ENCODE measurements at regions not wholly inside any gene's neighbourhood (a gene's known extent, or its start where the extent isn't known, plus 50 kb on each side); places are given as distances from the start of the nearest gene placed in this dataset.
"Not testable (repeated sequence)": the region's sequence is repeated elsewhere in the genome, so short reads cannot be mapped to it uniquely, and the experiment has no call there.

DNA sequence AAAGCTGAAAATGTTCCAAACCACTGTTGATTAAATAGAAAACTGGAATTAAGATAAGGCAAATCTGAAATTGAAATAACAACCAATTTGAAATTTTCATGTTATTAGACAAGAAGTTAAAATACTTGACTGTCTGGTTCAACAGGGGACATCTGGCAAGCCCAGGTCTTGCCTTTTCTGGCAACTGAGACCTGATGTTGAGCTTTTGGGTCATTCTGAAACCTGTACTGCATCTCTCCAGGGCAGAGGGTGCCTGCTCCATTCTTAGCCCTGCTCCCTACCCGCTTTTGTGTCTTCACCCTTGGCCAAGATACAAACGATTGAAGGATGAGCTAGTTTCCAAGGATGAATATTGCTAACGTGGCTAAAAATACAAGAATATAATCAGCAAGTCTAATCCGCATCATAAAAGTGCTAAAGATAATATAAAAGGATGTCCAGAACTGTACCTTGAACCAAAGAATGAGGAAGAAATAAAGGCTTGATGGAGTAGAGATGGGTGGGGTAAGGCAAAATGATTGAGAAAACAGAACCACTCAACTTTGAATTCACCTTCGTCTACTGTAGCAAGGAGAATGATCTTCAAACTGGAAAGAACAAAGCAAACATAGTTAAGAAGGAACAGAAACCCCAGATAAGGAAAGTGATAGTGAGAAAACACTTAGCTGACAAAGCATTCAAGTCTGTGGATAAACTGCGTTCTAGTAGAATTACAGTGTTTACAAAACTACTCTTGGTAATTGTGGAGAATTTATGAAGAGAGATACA lies 109.8 kb upstream of the MAN1A1 start:
- DNase-seq: no peak

GRCh38 chr6:119454714-119455113 lies 105.2 kb upstream of the MAN1A1 start:
- DNase-seq: no peak

- DNase-seq: no peak
Observed at GRCh38 chr6:119453242-119454200, 104.0 kb upstream of the MAN1A1 start.

- DNase-seq: no peak
Observed at GRCh38 chr6:119449331-119450156, 100.0 kb upstream of the MAN1A1 start.

GRCh38 chr6:119447921-119448320 lies 98.4 kb upstream of the MAN1A1 start:
- no peak for DNase-seq

GRCh38 chr6:119446609-119447008 lies 97.0 kb upstream of the MAN1A1 start:
- DNase-seq: no peak

DNA sequence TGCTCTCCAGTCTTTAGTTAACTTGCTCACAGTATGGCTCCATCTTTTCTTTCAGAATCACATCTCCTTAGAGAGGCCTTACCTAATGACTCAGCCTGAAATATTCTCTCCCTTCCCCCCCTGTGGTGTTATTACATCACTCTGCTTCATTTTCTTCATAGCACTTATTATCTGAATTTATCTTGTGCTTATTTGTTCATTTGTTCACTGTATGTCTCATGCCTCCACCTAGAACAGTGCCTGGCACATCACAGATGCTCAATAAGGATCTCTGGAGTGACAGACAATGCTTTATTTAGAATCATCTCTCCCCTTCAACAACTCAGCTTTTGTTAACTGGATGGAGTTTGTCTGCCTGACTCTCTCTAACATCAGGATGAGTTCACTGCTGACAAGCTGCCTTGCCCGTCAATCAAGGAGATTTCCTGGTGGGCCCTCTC lies 96.6 kb upstream of the MAN1A1 start:
- DNase-seq: no peak

- no peak for DNase-seq
Observed at GRCh38 chr6:119445666-119446065, 96.1 kb upstream of the MAN1A1 start.

GRCh38 chr6:119444642-119445557 lies 95.3 kb upstream of the MAN1A1 start:
- DNase-seq: no peak

DNA sequence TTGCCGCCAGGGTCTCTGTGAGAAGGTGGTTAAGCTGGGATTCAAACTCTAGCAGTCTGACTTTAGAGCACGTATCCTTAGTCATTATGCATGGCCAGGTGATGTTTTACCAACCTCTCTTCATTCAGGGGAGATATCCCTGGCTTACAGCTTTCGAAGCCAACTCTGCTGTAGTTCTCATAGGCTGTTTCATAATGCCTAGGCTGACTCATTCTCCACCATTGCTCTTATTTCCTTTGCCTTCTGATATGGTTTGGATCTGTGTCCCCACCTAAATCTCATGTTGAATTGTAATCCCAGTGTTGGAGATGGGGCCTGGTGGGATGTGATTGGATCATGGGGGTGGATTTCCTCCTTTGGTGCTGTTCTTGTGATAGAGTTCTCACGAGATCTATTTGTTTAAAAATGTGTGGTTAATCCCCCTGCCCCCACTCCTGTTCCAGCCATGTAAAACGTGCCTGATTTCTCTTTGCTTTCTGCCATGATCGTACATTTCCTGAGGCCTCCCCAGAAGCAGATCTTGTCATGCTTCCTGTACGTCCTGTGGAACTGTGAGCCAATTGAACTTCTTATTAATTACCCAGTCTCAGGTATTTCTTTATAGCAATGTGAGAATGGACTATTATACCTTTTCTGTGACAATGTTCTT lies 94.6 kb upstream of the MAN1A1 start:
- no peak for DNase-seq

GRCh38 chr6:119442776-119443184 lies 93.2 kb upstream of the MAN1A1 start:
- no peak for DNase-seq

DNA sequence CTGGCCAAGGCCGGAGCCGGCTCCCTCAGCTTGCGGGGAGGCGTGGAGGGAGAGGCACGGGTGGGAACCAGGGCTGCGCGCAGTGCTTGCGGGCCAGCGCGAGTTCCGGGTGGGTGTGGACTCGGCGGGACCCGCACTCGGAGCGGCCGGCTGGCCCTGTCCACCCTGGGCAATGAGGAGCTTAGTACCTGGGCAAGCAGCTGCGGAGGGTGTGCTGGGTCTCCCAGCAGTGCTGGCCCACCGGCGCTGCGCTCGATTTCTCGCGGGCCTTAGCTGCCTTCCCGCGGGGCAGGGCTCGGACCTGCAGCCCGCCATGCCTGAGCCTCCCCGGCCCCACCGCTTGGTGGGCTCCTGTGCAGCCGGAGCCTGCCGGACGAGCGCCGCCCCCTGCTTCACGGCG lies 91.4 kb upstream of the MAN1A1 start:
- DNase-seq: no peak

DNA sequence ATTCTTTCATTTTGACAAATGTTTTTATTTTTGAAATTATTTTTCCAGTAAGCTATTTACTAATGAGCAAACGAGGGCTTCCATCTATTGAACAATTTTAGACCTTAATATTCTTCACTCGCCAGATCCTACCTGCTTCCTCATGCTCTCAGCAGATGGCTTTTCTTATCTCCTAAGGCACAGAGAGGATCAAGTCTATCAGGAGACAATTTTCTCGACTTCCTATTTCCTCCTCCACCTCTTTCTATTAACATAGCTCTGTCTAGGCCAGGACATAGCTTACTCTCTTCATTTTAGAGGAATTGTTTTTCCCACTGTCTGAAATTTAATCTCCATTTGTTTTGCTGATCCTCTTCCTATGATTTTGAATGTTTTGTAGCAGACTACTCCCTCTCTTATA lies 87.0 kb upstream of the MAN1A1 start:
- no peak for DNase-seq

DNA sequence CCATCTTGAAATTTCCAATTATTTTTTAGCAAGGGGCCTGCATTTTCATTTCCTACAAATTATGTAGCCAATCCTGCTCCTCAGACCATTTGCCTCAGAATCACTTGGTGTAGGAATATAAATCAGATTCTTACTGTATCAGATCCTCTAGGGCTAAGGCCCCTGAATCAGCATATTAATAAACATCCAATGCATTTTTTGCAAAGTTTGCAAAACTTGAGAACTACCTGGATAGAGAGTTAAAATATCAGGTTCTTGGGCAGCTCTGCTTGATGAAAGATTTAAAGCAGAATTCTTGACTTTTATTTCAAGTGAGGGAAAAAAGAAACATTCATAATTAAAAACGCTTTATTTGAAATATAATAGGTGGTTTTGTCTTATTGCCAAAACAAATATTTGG lies 82.2 kb upstream of the MAN1A1 start:
- DNase-seq: no peak

DNA sequence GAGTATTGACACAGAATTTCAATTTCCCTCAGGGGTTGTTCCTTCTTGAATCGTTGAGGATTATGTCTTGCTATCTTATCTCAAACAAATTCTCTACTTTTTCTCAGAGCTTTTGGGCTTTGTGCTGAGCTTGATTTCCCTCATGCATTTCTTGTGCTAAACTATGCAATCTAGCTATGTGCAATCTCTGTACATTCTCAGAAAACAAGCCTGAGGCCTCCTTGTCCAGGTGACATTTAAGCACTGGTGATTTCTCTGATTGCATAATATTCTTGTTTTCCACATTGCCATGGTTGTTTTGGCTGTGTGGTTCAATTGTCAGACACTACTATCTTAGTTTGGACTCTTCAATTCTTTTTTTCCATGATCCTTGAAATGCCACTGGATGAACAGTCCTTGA lies 81.2 kb upstream of the MAN1A1 start:
- DNase-seq: no peak

- DNase-seq: no peak
Observed at GRCh38 chr6:119428633-119429032, 79.1 kb upstream of the MAN1A1 start.

DNA sequence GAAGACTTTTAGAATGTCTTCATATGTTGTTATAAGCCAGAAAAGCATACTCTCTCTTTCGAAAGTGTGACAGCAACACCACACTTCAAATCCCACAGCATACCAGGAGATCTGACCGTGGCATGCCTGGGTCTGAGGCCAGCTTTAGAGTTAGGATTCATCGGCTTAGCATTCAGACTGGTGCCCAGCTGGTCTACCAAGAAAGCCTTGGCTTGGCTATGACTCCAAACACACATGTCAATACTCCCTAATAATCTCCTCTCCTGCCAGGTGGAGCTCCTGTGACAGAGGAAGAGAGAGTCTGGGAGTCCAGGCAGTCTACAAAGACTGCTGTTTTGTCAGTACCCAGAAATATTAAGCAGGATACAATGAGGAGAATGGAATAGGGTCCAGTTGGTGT lies 77.1 kb upstream of the MAN1A1 start:
- DNase-seq: no peak

DNA sequence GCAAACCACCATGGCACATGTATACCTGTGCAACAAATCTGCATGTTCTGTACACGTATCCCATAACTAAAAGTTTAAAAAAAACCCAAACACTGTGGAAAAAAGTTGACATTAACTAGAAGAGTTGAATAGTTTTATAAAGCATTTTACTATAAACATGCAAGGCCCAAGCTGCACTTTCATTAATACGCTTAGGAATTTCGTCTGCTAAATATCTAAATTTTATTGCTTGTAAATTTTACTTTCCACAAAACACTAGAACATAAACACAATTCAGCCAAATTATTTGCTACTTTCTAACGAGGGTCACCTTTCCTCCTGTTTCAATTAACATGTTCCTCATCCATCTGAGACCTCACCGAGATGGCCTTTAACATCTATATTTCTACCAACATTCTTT lies 74.4 kb upstream of the MAN1A1 start:
- DNase-seq: no peak

- DNase-seq: not testable (repeated sequence)
Observed at GRCh38 chr6:119418084-119418483, 68.5 kb upstream of the MAN1A1 start.

DNA sequence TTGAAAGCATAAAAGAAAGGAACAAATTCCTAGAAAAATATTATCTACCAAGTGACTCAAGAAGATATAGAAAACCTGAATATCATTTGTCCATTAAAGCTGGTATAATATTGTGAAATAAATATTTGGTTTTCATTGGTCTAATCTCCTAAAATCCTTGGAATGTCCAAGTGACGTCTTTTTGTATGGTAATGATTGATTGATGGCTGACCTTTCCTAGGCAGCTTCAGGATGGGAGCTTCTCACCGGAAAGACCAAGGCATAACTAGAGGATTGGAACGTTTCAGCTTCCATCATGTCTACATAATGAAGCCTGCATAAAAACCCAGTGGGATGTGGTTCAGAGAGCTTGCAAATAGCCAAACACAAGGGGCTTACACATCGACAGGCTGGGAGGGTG lies 57.6 kb upstream of the MAN1A1 start:
- DNase-seq: no peak

- not testable (repeated sequence) for DNase-seq
Observed at GRCh38 chr6:119405114-119405513, 55.6 kb upstream of the MAN1A1 start.
